Activated CD4-positive, alpha-beta T cell treated with anti-CD3 and anti-CD28 coated beads, Interleukin-2, Interleukin-4, amounts not matched to agents 100 ng/mL and 50 ng/mL, durations not matched to agents 16 hours and 8 hours (primary cell): ENCODE measurements at regions not wholly inside any gene's neighbourhood (a gene's known extent, or its start where the extent isn't known, plus 50 kb on each side); places are given as distances from the start of the nearest gene placed in this dataset.

ENCODE experiments used
- DNase-seq: peaks from one replicate; pipeline ENCODE4 v3.0.0-alpha.2; 2020; ENCODE audit warnings: low spot score

DNA sequence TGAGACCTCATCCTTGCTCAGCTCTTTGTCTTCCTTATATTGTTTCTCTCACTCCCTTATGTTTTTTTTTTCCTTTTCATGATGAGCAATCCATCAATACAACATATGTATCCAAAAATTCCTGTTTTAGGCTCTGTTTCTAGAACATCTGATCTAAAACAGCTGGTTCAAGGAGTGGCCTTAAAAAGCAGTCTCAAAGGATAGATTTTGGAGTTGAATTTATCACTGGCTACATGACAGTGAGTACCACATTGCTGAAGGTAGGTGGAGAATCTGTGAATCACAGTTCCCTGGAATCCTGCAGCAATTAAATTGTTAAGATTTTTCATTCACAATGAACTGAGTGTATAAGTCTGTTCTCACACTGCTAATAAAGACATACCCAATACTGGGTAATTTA is 155.8 kb upstream of the ADAMTS5 start:
- no peak for DNase-seq

DNA sequence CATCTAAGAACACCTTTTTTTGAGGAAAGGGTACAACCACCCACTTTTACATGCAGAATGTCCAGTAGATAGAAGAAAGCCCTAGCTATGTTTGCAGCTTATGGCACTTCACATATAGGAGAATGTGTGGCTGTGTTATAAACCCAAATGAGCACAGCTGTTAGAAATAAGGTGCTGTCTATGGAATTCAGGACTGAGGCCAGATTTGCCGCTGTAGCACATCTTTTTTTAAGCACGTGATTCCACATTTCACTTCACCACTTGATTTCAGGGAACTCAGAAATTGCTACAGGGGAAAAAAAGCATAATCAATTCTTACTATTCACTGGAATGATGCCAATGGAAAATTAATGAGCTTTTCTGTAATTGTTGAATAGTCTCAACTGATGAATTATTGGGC is 147.2 kb upstream of the ADAMTS5 start:
- DNase-seq = no peak

DNA sequence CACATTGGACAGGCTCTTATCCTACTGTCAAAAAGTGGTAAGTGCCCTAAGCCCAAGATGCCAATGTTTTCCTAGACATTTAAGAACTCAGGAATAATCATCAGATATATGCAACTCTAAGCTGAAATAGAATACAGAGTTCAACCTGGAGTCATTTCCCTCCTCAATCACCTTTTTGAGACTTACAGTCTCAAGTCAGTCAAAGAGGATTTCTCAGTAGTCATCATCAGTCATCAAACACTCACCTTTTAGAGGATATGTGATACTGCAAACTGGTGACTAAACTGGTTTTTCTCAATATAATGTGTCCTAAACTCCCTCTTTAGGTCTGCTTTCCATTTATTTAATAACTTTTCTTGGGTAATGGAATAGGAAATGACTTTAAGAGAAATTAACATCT is 145.3 kb upstream of the ADAMTS5 start:
- DNase-seq = no peak

DNA sequence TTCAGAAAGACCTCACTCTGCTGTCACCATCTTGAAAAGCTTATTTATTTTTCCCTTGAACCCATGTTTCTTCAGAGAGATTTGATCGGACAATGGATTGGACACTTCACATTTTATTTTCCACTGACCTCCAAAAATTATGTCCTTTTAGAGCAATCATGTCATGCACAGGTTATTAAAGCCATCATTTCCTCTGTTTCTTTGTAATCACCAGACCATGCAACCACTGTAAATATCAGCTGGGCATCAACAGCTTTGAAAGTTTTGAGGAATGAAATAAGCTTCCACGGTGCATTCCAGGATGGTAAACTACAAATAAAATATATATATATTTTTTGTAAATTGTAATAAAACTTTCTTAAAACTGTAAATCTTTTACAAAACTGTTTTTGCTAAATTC is 144.1 kb upstream of the ADAMTS5 start:
- DNase-seq = no peak

DNA sequence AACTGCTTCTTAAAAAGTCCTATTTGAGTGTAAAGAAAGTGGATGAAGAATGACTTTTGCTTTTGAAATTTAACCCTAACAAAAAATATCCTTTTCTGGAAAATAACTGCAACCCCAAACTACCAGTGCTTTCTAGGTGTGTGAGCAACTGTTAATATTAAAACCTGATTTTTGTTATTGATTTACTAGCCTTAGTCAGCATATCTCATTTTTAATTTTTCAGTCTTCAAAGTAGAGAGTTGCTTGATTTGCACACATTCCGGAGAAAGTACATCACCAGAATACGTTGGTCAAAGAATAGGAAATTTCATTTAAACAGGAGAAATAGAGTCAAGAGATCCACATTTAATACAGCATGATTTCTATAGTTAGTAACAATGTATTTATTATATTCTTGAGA is 141.8 kb upstream of the ADAMTS5 start:
- DNase-seq = no peak

DNA sequence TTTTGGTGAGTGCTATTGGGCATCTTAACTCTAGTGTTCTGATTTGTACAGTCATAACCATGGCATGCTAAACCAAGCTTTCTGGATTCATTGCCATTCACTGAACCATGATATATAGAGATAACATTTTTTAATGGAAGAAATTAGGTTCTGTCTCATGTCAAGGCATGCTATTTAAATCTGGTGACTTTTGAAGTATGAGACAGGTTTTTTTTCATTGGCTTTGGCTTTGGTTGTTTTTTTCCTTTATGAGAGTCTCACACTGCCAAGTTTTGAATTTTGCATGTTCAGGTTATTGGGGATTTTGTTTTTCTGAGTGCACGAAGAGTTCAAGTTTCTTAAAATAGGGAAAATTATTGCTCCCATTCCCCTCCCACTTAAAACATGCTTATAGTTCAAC is 141.3 kb upstream of the ADAMTS5 start:
- no peak for DNase-seq

DNA sequence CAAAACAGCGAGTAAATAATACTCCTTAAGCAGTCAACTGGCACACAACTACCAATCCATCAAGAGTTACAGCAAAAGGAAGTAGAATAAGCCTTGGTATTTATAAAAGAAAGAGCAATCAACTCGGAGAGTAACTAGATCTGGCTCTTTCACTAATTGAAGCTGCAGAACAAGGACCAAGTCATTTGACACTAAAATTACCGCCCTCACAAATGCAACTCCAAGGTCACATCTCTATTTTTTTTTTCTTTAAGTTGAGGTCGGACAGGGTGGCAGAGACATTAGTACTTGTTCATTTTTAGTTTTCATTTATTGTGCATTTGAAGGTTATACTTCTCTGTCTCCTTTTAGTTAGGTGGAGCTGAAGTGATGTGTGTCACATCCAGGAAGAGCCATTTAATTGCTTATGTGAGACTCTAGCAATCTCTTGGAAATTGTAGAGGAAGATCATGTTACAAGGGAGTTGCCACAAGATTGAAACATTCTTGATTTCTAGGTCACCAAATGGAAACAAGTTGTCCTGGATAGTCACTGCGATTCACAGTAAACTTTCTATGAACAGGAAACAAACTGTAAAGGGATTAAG is 138.1 kb upstream of the ADAMTS5 start:
- no peak for DNase-seq

DNA sequence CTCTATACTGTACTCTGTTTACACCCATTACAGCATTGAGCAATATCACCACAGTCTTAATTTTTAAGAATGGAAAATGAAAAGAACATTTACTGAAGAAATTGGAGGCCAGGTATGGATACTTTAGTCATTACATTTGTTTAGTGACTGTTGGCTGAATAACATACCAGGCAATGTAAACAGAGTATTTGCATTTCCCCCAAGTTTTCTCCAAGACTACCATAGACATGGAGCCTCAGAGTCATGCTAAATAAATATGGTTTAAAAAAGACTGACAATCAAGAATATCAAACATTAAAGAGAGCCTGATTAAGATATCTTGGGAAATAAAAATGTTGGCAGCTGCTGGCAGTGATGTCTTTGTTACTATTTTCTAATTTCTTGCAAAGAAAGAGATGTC is 136.9 kb upstream of the ADAMTS5 start:
- DNase-seq = no peak

DNA sequence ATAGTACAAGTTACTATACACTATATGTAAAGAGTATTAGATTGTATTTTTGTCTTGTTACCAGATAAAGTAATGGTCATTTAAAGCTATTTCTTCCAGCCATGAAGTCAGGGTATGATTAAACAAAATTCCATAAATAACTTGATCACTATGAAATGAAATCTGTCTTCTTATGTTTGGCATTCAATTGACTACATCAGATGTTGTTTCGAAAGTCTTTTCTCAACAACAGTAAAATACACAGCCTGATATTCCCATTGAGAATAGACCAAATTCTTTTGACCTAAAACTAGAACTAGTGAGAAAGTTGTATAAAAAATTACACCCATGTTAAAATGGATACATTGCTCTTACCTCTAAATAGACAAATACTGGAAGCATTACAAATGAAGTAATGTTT is 134.6 kb upstream of the ADAMTS5 start:
- no peak for DNase-seq

DNA sequence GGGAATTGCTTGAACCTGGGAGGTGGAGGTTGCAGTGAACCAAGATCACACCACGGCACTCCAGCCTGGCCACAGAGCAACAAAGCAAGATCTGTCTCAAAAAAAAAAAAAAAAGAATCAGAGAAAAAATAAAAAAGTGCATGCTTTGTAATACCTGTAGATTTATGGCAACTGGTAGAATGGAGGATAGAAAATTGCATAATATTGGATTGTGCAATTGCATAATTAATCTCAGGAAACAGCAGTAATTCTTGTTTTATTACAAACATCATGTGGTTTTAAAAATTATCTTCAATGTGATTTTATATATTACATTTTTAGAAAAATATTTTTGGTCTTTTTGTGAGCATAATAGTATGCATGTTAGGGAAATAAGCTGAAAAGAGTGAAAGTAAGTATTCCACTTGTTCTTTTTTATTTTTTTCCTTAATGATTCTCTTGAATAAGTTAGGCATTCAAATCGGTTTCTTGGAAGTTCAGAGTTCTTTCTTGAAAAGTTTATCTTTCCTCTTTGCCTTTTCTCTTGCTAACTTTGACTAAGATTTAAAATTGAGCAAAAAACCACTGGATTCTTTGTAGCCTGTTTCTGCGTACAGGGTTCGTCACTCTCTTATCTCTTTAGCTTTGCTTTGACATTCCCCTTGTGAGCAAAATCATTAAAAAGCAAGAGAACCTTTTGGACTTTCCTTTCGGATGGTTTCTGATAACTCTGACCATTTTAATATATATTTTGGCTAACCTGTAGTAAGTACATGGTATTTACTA is 127.5 kb upstream of the ADAMTS5 start:
- no peak for DNase-seq

DNA sequence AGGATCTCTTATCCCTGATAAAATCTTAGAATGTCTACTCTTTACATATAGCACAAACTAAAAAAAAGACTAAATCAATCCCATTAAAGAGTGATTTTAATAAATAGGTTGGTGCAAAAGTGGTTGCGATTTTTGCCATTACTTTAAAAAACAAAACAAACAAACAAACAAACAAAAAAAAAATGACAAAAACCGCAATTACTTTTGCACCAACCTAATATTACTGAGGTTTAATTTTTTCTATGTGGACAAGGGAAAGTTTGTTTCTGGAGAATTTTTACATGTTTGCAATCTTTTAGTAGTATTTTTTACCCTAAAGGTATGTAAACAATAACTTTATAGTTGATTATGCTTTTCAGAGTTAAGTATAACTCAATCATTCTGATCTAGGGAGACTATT is 119.7 kb upstream of the ADAMTS5 start:
- DNase-seq = no peak

DNA sequence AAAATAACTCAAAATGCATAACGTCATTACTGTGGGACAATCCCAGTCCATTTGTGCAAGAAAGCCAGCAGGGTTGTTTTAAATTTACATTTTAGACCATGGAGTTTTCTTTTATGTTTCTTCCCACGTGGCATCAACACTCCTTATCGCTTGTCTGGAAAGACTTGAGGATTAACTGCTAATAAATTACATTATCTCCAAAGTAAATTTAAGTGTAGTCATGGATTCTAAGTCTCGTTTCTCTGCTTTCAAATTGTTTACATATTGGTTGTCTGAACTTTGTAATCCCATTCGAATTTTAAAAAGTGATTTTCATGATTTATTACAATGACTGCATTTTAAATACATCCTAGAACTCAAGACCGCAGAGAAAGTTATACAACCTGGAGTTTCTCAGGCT is 119.3 kb upstream of the ADAMTS5 start:
- no peak for DNase-seq

DNA sequence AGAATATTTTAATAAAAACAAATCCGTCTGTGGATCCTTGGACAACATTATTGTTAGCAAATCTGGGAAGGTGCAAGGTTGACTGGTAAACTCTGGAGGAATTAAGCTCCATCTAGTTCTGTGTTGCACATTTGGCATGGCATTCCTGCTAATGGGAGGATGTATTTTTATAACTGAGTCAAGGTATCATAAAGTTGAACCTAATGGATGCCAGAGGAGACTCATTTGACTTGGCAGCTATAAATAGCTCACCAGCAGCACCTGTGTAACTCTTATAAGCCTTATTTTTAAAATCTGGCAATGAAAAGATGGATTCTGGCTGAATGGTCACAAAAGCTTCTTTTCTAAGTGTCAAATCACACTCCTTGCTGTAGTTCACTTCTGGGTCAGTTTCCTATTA is 118.5 kb upstream of the ADAMTS5 start:
- no peak for DNase-seq

DNA sequence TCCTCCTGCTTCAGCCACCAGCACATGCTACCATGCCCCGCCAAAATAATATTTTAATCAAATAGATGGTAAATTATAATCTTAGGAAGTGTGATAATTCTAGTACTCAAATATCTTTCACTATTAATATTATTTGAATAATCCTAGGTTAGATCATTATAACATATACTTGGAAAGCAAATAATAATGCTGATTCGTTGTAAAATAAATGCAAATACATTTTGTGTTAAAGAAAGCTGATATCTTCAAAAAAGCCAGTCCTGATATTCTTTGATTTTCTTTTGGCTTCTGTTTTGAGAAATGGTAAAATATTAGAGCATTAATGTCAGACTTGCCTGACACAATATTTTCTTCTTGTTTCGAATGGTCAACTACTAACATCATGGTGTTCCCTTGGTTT is 116.3 kb upstream of the ADAMTS5 start:
- no peak for DNase-seq

DNA sequence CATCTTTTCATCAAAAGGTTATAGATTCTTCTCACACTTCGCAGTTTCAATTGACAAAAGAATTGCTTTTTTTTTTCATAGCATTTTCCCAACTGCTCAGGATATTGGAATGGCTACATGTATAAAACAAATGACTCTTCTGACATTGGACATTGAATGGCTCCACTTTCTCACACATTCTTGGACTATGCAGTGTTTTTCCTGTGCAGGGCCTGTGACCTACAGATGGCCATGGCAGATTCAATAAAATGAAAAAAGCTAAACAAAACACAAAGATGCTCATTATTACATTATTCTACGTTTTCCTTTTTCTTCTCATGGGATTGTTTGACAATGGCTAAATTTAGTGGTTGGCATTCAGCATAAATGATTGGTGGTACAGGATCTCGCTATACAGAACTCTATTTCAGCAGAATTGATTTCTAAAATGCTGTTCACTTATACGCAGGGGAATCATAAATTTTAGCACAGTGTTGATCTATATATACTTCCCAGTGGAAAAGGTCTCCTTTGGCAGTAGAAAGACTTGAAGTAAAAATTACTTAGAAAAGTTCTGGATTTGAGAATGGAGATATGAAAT is 115.6 kb upstream of the ADAMTS5 start:
- DNase-seq = no peak

DNA sequence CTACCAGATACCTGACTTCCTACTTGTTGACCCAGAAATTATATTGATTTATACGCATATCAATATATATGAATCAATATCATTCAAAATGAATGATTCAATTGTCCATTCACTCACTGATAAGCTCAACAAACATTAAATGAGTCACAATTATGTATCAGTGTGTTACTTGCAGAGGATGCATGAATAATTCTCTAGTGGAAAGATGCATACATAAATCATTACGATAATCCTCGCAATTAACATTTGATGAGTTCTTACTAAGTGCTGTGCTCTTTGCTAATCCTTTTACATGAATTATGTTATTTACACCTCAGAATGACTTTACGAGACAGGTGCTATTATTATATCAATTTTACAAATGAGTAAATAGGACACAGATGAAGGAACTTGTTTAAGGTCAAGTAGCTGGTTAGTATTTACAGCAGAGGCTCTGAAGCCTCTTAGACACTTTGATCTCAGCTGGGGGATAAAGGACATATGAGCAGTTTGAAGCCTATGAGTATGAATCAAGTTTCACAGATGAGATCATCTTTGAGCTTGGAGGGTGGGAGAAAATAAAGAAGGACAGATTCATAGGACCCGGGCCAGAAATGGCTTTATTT is 112.8 kb upstream of the ADAMTS5 start:
- no peak for DNase-seq

DNA sequence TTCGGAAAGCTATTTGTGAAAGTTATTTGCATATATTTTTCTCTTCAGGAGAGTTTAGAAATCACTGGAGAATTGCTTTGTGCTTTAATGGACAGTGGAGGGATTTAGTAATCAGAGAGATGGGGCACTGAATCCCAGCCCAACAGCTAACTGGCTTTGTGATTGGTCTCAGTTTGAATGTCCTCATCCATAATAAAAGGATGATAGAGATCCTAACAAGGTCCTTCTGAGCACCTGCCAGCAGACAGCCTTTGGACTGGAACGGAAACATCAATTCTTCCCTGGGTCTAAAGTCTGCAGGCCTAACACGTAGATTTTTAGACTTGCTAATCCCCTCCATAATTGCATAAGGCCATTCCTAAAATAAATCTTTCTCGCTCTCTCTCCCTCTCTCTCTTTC is 112.0 kb upstream of the ADAMTS5 start:
- no peak for DNase-seq

DNA sequence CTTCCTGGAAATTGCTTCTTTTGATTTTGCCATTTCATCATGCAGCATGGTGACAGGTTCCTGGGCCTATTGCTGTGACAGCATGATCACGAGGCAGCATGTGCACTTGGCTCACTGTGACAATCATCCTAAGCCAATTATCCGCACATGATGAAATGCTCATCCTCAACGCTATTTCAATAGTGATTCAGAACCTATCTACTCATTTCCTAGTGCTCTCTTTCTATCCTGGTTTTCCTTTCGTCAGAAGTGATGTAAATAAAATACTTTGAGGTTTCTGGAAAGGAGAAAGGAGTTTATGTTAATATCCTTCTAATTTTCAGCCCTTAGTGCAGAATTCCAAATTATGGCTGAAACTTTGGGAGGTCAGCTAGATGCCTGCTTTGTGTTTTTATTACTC is 110.6 kb upstream of the ADAMTS5 start:
- no peak for DNase-seq

DNA sequence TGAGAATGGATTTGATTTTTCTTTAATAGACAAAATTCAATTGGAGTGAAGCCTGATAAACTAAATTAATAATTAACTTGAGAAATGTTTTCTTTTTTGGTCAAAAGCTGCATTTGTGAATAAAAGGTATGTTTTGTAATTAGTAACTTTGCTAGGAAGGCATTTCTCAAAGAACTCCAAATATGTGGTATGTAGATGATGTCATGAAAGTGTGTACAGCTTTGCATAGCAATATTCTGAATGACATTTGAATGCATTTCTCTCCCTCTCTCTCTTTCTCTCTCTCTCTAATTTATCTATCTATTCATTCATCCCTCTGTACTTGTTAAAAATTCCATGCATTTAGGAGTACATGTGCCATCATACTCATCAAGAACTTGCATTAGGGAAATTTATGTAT is 109.1 kb upstream of the ADAMTS5 start:
- DNase-seq = no peak

DNA sequence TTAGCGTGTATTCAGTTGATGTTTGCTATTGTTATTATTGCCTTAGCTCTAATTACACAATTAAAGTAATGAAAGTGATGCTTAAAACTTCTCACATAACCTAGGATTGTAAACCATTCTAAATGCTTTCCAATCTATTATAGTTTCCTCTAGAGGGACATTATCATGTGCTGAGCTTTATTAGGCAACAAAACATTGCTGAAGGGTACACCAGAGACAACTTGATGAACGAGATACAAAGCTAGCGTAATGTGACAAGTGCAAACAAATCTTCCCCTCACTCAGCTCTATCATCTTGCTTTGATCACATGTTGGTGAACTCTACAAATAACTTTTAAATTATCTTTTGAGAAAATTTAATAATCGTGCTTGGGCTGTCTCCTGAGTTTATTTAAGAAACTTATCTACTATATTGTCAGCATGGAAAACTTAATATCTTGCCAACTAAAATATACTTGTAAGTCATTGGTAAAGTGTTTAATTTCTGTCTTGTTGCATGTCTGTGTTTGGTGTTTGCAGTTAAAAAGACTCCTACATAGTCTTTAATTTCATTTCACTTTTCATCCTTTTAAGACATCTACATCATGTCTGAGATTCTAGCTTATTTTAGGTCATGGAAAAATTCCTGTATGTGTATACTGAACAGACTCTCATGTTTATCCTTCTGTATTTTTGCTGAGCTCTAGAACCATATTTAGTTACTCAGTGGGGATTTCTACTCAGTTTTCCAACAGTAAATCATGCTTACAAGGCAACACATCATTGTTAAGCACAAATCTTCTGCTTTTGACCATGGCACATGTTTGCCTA is 104.2 kb upstream of the ADAMTS5 start:
- DNase-seq = no peak

DNA sequence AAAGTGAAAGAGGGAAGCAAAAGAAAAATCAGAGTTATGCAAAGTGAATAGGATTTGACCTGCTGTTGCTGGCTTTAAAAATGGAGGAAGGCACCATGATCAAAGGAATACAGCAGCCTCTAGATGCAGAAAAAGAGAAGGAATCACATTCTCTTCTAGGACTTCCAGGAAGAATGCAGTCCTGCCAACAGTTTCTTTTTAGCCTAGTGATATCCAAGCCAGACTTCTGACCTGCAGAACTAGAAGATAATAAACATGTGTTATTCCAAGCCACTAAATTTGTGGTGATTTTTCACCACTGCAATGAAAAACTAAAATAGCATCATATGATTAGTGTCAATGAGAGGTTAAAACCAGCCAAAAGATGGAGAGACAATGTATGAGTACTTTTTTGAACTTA is 101.9 kb upstream of the ADAMTS5 start:
- no peak for DNase-seq

DNA sequence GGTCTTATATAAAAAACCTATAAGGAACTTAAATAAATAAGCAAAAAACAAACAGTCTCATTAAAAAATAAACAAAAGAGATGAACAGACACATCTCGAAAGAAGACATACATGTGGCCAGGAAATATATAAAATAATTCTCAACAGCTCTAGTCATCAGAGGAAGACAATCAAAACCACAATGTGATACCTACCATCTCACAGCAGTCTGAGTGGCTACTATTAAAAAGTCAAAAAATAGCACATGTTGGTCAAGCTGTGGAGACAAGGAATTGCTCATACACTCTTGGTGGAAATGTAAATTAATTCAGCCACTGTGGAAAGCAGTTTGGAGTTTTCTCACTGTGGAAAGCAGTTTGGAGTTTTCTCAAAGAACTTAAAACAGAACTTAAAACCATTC is 100.3 kb upstream of the ADAMTS5 start:
- DNase-seq = no peak

DNA sequence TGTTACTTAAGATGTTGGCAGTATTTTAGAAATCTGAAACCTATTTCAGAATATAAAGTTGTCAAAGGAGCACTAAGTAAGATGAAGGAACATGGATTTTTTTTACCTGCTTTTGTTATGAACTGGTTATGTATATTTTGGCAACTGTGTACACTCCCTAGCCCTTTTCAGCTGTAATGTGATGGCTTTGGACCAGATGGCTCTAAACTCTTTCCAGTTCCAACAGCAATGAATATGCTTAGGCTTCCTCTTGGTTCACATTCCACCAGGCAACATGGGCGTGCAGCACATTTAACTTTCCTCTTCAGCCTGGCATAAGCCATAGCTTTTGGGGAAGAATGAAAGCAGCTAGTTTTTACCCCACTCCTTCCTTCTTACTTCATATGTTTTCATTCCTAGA is 95.6 kb upstream of the ADAMTS5 start:
- DNase-seq = no peak
